ENCODE measurements at regions not wholly inside any gene's neighbourhood (a gene's known extent, or its start where the extent isn't known, plus 50 kb on each side); places are given as distances from the start of the nearest gene placed in this dataset.
"Not testable (repeated sequence)": the region's sequence is repeated elsewhere in the genome, so short reads cannot be mapped to it uniquely, and the experiment has no call there.

DNA sequence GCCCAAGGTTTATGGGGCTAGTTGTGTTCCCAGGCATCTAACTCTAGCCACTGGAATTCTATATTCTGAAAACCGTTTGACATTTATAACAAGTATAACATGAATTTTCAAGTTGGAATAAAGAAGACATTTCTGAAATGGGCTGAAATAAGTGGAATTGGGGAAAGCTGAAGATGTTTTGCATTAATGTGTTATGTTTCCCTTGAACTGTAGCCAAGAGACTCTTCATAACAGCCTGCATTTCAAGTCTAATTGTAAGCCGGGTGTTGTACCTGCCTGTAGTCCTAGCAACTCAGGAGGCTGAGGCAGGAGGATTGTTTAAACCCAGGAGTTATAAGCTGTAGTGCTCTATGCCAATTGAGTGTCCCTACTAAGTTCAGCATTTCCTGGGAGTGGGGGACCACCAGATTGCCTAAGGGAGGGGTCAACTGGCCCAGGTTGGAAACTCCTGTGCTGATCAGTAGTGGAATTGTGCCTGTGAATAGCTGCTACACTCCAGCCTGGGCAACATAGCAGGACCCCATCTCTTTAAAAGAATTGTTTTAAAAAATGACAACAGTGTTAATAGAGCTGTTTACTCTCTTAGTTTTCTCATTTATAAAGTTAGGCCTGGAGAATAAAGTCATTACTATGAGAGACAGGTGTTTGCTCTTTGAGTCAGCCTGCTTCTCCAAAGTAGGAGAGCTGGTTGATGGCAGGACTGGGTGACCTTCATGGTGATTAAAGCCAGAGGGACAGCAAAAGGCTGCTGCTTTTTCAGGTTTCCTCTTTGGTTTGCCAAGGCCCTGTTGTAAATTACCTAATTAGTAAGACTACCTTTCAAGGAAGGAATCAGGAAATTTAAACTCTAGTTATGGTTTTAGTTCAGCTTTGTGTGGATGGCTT is 483.6 kb upstream of the RGS6 start:
- Mint-ChIP-seq H3K4me3 (no peak overlapping the region), H3K27me3 (no peaks in the 10 kb centered on the region), H3K36me3 (ENCODE audit: low read depth) (no peaks in the 10 kb centered on the region), H3K27ac (no peak overlapping the region), H3K9me3 (no peaks in the 10 kb centered on the region), H3K4me1 (ENCODE audit: low read depth) (peaks cover 19% of the 10 kb centered on the region)
- DNase-seq: no peak

DNA sequence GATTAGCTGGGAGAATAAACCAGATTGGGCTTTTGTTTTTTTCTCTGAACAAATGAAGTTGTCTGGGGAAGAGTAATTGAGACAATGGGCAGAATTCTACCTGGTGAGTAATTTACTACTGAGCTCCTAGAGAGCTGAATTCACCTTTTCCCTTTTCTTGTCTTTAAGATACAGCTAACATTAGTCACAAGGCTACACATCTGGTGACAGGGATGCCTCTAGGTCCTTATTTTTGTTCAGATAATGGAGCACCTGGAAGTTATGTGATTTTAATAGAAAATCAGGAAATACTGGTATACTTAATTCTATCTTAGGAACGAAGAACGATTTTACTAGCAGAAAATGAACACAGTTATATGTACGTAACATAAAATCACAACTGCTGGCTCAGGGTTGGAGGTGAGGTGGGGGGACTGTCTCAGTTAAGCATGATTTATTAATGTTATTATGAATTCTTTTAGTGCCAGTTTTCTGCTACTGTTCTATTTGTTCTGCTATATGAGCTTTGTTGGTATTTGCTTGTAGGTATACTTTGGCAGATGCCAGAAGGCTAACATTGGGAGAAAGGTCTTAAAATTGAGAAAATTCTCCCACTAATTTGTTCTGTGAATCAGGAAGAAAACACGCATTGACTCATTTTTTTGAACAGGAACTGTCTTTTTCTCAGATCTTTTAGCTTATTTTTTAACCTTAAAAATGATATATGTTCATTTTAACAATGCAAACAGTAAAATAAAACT is 482.7 kb upstream of the RGS6 start:
- Mint-ChIP-seq H3K36me3 (ENCODE audit: low read depth) (no peaks in the 10 kb centered on the region), H3K9me3 (no peaks in the 10 kb centered on the region), H3K4me3 (no peak overlapping the region), H3K27me3 (no peaks in the 10 kb centered on the region), H3K4me1 (ENCODE audit: low read depth) (peaks cover 17% of the 10 kb centered on the region), H3K27ac (no peak overlapping the region)
- no peak for DNase-seq

GRCh38 chr14:71451501-71451900 is 480.7 kb upstream of the RGS6 start:
- Mint-ChIP-seq H3K27me3 (no peaks in the 10 kb centered on the region), H3K9me3 (no peaks in the 10 kb centered on the region), H3K36me3 (ENCODE audit: low read depth) (no peaks in the 10 kb centered on the region), H3K4me3 (no peak overlapping the region), H3K27ac (no peak overlapping the region), H3K4me1 (ENCODE audit: low read depth) (peaks cover 21% of the 10 kb centered on the region)
- DNase-seq: no peak

DNA sequence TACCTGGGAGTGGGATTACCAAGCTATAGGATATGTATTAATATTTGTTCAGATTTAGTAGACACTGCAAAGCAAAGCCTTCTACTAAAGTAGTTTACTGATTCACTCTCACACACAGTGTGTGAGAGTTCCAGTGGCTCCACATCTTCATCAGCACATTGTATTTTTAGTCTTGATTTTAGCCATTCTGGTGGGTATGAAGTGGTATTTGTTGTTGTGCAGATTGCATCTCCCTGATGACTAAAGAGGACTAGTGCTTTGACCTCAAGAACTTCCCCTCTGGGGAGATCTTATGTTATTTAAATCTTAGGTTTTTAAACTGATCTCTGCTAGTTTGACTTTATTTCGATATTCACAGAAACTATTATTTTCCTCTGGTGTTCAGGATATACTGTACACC is 479.7 kb upstream of the RGS6 start:
- no peak for DNase-seq
- H3K4me3 Mint-ChIP-seq: no peak overlapping the region
- H3K4me1 Mint-ChIP-seq (ENCODE audit: low read depth): peaks cover 20% of the 10 kb centered on the region
- no peak overlapping the region for H3K27ac Mint-ChIP-seq
- no peaks in the 10 kb centered on the region for H3K27me3 Mint-ChIP-seq
- H3K36me3 Mint-ChIP-seq (ENCODE audit: low read depth): no peaks in the 10 kb centered on the region
- no peaks in the 10 kb centered on the region for H3K9me3 Mint-ChIP-seq

GRCh38 chr14:71452987-71453386 is 479.2 kb upstream of the RGS6 start:
- Mint-ChIP-seq H3K9me3 (no peaks in the 10 kb centered on the region), H3K36me3 (ENCODE audit: low read depth) (peaks cover 2% of the 10 kb centered on the region), H3K4me1 (ENCODE audit: low read depth) (peaks cover 20% of the 10 kb centered on the region), H3K27ac (no peak overlapping the region), H3K4me3 (no peak overlapping the region), H3K27me3 (no peaks in the 10 kb centered on the region)
- no peak for DNase-seq

DNA sequence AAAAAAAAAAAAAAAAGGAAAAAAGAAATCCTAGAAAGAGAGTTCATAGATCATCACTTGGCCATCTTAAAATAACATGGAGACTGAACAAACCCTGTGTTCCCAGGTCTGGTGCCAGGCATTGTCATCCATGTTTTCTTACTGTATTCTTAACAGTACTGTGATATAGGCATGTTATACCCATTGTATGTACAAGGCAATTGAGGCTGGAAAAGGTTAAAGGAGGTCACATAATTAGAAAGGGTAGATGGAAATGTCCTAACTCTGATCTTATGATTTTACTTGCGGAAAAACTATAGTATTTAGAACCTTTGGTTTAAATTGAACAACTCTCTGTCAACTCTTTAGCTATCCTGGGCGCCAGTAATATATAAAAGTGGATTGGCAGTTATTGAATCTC is 478.2 kb upstream of the RGS6 start:
- no peaks in the 10 kb centered on the region for H3K27me3 Mint-ChIP-seq
- no peak overlapping the region for H3K27ac Mint-ChIP-seq
- peaks cover 19% of the 10 kb centered on the region for H3K4me1 Mint-ChIP-seq (ENCODE audit: low read depth)
- H3K4me3 Mint-ChIP-seq: no peak overlapping the region
- H3K36me3 Mint-ChIP-seq (ENCODE audit: low read depth): peaks cover 4% of the 10 kb centered on the region
- DNase-seq: no peak
- no peaks in the 10 kb centered on the region for H3K9me3 Mint-ChIP-seq

GRCh38 chr14:71454513-71455332 is 477.5 kb upstream of the RGS6 start:
- no peaks in the 10 kb centered on the region for H3K9me3 Mint-ChIP-seq
- H3K4me1 Mint-ChIP-seq (ENCODE audit: low read depth): peaks cover 17% of the 10 kb centered on the region
- no peaks in the 10 kb centered on the region for H3K27me3 Mint-ChIP-seq
- no peak overlapping the region for H3K4me3 Mint-ChIP-seq
- no peak overlapping the region for H3K27ac Mint-ChIP-seq
- H3K36me3 Mint-ChIP-seq (ENCODE audit: low read depth): peaks cover 11% of the 10 kb centered on the region
- no peak for DNase-seq

DNA sequence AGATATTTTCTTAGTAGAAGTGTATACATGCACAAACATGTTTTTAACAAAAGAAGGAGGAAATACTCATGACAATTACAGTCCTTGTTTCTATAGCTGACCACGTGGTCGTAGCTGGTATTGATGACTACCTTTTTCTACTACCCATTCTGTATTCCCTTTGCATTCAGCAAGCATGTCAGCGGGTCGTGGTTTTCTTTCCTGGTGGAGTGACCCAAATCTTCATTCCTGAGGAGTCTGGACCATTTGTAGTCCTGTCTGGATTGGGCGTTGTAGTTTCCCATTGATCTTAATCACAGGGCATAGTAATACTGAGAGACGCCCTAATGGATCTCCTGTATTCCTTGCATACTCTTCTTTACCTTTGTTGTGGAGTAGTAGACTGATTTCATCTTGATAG is 472.1 kb upstream of the RGS6 start:
- no peak overlapping the region for H3K27ac Mint-ChIP-seq

DNA sequence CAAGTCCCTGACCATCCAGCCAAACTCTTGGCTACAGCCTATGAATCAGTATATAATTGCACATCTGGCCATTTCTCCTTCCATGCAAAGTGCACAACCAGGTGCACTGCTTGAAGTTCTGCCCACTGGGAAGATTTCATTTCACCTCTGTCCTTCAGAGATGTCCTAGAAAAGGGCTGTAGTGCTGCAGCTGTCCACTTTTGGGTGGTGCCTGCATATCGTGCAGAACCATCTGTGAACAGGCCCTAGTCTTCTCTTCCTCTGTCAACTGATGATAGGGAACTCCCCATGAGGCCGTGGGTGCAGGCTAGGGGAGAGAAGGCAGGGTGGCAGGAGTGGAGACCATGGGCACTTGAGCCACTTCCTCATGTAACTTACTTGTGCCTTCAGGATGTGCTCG is 470.6 kb upstream of the RGS6 start:
- not testable (repeated sequence) for H3K27ac Mint-ChIP-seq

More for the DNA sequence above, 472.1 kb upstream of the RGS6 start:
- H3K4me1 Mint-ChIP-seq (ENCODE audit: low read depth): peaks cover 1% of the 10 kb centered on the region
- peaks cover 49% of the 10 kb centered on the region for H3K36me3 Mint-ChIP-seq (ENCODE audit: low read depth)
- DNase-seq: no peak
- no peaks in the 10 kb centered on the region for H3K27me3 Mint-ChIP-seq
- no peak overlapping the region for H3K4me3 Mint-ChIP-seq
- peaks cover 11% of the 10 kb centered on the region for H3K9me3 Mint-ChIP-seq

DNA sequence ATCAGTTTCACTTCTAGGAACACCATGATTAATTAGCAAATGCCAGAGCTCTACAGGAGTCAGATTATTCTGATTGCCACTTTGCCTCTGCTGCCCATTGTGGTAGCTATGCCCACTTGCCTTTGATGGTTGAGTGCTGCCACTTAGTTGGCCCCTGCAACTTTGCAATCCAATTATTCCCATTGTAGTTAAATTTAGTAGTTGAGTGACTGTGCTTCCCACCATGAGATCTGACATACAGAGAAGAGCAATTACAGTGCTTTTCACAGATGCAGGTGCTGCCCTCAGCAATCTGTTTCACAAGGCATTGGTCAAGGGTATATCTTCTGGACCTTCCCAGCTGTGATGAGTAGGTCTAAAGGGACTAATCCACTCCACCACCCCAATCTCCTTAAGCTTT is 468.4 kb upstream of the RGS6 start:
- no peak overlapping the region for H3K27ac Mint-ChIP-seq
- peaks cover 2% of the 10 kb centered on the region for H3K4me1 Mint-ChIP-seq (ENCODE audit: low read depth)
- peaks cover 56% of the 10 kb centered on the region for H3K36me3 Mint-ChIP-seq (ENCODE audit: low read depth)

More for the DNA sequence above, 470.6 kb upstream of the RGS6 start:
- H3K4me3 Mint-ChIP-seq; DNase-seq; H3K4me1 Mint-ChIP-seq (ENCODE audit: low read depth); H3K27me3 Mint-ChIP-seq: not testable (repeated sequence)
- Mint-ChIP-seq H3K36me3 (ENCODE audit: low read depth) (peaks cover 52% of the 10 kb centered on the region), H3K9me3 (peaks cover 11% of the 10 kb centered on the region)

DNA sequence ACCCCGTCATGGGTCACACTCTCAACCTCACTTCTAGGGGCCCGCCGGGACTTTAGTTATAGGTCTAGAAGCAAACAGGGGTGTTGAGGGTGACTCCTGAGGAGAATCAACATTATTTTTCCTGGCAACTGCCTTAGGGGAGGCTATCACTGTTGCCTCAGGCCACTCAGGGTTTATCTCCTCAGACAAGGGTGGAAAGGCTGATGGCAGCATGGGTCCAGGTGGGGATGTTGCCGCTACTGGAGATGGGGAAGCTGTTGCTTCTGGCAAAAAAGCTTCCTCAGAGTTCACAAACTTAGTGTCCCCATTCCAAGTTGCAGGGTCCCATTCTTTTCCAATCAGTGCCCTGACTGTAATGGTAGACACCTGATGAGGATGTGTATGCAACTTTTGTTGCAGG is 467.4 kb upstream of the RGS6 start:
- H3K36me3 Mint-ChIP-seq (ENCODE audit: low read depth): peaks cover 48% of the 10 kb centered on the region
- no peak overlapping the region for H3K4me3 Mint-ChIP-seq

More for the DNA sequence above, 468.4 kb upstream of the RGS6 start:
- Mint-ChIP-seq H3K9me3 (peaks cover 11% of the 10 kb centered on the region), H3K27me3 (no peaks in the 10 kb centered on the region), H3K4me3 (no peak overlapping the region)
- no peak for DNase-seq

GRCh38 chr14:71465316-71465715 is 466.9 kb upstream of the RGS6 start:
- Mint-ChIP-seq H3K27ac (no peak overlapping the region), H3K4me1 (ENCODE audit: low read depth) (peaks cover 13% of the 10 kb centered on the region), H3K36me3 (ENCODE audit: low read depth) (peaks cover 44% of the 10 kb centered on the region), H3K9me3 (peaks cover 11% of the 10 kb centered on the region), H3K4me3 (no peak overlapping the region), H3K27me3 (no peaks in the 10 kb centered on the region)
- DNase-seq: no peak

More for the DNA sequence above, 467.4 kb upstream of the RGS6 start:
- H3K9me3 Mint-ChIP-seq: peaks cover 11% of the 10 kb centered on the region
- H3K4me1 Mint-ChIP-seq (ENCODE audit: low read depth): peaks cover 8% of the 10 kb centered on the region
- H3K27me3 Mint-ChIP-seq: no peaks in the 10 kb centered on the region
- DNase-seq: no peak
- no peak overlapping the region for H3K27ac Mint-ChIP-seq

DNA sequence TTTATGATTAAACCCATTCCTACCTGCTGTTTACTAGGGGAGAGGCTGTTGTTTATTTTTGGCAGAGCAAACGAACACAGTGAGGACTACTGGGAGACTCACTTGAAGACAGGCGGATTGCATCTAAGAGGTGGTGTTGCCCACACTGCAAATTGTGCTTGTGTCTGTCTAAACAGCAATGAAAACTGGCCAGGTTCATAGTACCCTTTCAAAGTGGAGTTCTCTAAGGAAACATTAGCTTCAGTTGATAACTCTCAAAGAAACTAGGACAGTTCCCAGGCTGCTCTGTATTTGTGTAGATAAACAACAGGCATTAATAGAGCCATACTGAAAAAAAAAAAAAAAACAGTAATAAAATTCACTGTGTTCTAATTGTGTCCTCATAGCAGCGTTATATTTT is 466.0 kb upstream of the RGS6 start:
- no peaks in the 10 kb centered on the region for H3K27me3 Mint-ChIP-seq
- H3K4me1 Mint-ChIP-seq (ENCODE audit: low read depth): peaks cover 17% of the 10 kb centered on the region
- no peak for DNase-seq
- no peak overlapping the region for H3K4me3 Mint-ChIP-seq
- peaks cover 35% of the 10 kb centered on the region for H3K36me3 Mint-ChIP-seq (ENCODE audit: low read depth)
- H3K27ac Mint-ChIP-seq: no peak overlapping the region
- peaks cover 11% of the 10 kb centered on the region for H3K9me3 Mint-ChIP-seq

- peaks cover 28% of the 10 kb centered on the region for H3K36me3 Mint-ChIP-seq (ENCODE audit: low read depth)
- H3K27me3 Mint-ChIP-seq: no peaks in the 10 kb centered on the region
- peaks cover 24% of the 10 kb centered on the region for H3K4me1 Mint-ChIP-seq (ENCODE audit: low read depth)
- no peak overlapping the region for H3K27ac Mint-ChIP-seq
- no peak overlapping the region for H3K4me3 Mint-ChIP-seq
- DNase-seq: no peak
- H3K9me3 Mint-ChIP-seq: peaks cover 11% of the 10 kb centered on the region
Measured at GRCh38 chr14:71466946-71467345, 465.3 kb upstream of the RGS6 start.

All from activated T-cell treated with anti-CD3 and anti-CD28 coated beads, Interleukin-2, amount 50 U/mL, for 24 hours (primary cell).